NOMO-1 (cell line): ENCODE measurements at regions not wholly inside any gene's neighbourhood (a gene's known extent, or its start where the extent isn't known, plus 50 kb on each side); places are given as distances from the start of the nearest gene placed in this dataset.
A peak's percentile ranks its signal among the peaks of the same experiment; 100 is the strongest.

Experiments
- DNase-seq, 2 experiments: peaks; one replicate each; lab custom pipeline; 2025; ENCODE audit not compliant: unreplicated experiment in 2 of 2; lab: John Stamatoyannopoulos, UW

DNA sequence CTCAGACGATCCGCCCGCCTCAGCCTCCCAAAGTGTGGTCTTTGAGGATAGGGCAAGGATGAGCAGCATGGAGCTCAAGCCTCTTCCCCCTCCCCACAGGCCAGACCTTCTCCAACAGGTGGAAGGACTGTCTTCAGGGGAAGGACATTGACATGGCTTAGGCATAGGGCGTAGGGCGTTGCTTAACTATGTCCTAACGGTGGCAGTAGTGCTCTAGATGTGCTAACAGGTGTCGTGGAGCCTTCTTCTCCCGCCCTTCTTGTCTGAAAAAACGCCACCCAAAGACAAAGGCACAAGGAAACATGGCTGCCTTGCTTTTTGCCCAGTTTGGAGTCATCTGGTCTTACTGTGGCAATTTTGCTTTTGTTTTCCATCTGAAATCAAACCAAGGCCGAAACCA lies 219.8 kb downstream of the OR13H1 start:
- DNase-seq = peak; percentile 77 to 79

GRCh38 chrX:131764216-131764615 lies 220.3 kb downstream of the OR13H1 start:
- peak in 1 of 2 experiments; percentile 6 for DNase-seq

- DNase-seq = peak; percentile 57 to 61
These were observed 234.7 kb downstream of the OR13H1 start for GRCh38 chrX:131778269-131779218.

GRCh38 chrX:131779306-131779705 lies 235.4 kb downstream of the OR13H1 start:
- no peak for DNase-seq

DNA sequence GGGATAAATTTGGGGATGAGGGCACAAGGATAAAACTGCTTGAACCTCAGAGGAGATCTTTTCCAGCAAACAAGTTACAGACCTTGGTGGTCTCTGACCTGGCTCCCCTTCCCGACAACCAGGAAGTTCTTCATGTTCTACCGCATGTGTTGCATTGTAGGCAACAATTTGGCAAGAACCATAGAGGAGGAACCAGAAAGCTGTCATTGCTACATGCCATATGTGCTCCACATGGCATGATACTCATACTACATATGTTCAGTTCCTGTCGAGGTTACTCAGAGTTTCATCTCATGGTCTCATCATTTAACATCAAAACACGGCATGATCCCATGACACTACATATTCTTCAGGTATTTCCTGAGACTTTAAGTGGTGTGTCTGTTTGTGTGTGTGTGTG lies 235.9 kb downstream of the OR13H1 start:
- DNase-seq = peak; percentile 29 to 50

DNA sequence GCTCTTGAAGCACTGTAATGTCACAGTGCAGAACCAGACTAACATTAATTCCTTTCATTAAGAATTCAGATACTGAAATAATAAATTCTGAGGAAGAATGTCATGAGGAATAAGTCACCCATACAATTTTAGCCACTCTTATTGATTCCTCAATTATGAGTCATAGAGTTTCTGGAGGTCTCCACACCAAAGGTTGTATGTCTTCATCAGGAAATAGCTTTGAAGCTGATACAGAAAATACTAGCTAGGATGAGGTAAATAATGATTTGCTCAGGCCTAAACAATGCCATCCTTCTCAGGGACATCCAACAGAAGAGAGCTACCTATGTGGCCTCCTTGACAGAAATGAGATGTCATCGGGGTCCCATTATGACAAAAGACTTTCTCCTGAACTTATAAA lies 238.8 kb downstream of the OR13H1 start:
- DNase-seq = no peak

DNA sequence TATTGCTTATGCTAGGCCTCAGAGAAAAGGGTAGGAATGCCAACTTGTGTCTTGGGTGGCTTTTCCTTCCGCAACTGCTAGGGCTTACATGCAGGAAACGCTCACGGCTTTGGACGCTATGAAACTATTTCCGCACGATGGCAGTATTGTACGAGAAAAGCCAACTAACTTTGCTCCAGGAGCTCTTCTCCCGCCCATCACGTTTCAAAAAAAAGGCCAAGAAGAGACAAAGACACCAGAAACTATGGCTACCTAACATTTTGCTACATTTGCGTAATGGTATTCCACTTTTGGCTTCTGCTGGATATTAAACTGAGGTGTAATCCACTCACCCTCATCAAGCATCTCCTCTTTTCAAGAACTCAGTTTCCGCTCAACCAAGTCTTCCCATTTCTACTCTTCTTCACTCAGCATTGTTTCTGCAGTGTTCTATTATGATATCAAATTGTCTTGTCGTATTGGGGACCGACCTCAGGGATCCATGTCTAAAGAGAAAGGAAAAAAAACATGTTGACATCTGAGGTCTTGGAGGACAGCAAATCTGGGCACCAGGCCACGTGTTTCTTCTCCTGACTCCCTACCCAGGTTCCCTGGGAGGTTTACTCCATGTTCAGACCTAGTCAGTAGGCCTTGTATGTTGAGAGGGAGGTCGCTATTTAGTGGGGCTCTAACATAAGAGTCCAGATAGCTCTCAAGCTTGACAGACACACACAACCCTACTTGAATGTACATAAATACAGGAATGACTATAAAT lies 239.4 kb upstream of the STK26 start:
- peak; percentile 69 to 82 for DNase-seq

- DNase-seq = no peak
These were observed 233.4 kb upstream of the STK26 start for GRCh38 chrX:131789664-131790063.

DNA sequence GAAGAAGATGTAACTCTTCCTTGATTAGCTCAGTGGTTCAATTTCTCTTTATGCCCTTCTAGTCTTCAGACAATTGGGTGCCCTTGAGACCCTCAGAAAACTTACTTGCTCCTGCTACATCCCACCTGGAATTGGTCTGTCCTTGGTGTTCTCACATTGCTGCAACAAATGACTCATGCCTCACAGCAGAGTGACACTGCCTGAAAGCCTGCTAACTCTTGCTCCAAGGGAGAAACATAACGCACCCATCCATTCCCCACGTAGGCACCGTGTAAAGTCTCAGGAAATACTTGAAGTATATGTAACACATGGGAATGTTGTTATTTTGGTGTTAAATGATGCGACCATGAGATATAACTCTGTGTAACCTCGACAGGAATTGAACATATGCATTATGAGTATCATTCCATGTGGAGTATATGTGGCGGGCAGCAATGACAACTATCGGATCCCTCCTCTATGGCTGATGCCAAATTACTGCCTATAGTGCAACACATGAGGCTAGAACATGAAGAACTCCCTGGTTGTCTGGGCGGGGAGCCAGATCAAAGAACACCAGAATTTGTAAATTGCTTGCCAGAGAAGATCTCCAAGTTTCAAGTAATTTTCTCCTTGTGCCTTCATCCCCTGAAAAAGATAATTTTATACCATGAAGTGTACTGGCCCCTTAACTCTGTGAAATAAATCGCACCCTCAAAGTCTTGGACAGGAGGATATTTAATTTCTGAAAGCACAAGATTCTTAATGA lies 231.3 kb upstream of the STK26 start:
- no peak for DNase-seq

GRCh38 chrX:131792356-131792749 lies 230.7 kb upstream of the STK26 start:
- DNase-seq = peak; percentile 75 to 85

- peak; percentile 69 to 79 for DNase-seq
These were observed 230.2 kb upstream of the STK26 start for GRCh38 chrX:131792789-131793462.

- no peak for DNase-seq
These were observed 227.5 kb upstream of the STK26 start for GRCh38 chrX:131795442-131796229.

DNA sequence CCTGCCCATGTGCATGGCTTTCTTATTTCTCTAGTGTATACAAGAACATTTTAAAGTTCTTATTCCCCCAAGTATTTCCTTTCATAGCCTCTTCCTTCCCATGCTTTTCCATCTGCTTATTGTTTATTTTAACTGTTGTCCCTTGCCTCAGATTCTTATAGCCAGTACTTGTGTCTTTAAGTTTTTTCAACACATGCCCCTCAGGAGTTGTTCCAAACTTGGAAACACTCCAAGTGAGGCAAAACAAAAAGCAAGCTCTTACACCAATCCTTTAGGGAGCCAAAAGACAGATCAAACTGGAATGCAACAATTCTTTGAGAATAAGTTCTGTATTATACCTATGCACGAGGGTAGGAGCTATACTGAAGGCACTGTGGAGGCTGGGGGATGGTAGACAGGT lies 222.0 kb upstream of the STK26 start:
- DNase-seq = no peak

DNA sequence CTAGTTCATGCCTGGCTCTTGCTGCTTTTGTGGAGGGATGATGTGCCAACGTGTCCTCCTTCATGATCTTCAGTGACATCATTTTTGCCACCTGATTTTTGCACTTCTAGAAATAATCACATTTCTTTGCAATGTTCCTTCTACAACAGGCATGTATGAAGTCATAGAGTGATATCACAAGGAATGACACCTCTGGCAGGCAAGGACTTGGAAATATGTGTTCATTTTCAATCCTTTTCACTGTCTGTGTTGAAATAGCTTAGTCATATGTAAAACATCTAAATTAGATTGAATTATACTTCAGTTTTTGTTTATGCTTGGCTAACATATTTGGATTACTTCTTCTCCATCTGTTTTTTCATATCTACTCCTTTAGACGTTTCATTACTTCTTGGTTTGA lies 221.2 kb upstream of the STK26 start:
- DNase-seq = no peak

- DNase-seq = peak; percentile 70 to 75
These were observed 220.1 kb upstream of the STK26 start for GRCh38 chrX:131802836-131803626.

DNA sequence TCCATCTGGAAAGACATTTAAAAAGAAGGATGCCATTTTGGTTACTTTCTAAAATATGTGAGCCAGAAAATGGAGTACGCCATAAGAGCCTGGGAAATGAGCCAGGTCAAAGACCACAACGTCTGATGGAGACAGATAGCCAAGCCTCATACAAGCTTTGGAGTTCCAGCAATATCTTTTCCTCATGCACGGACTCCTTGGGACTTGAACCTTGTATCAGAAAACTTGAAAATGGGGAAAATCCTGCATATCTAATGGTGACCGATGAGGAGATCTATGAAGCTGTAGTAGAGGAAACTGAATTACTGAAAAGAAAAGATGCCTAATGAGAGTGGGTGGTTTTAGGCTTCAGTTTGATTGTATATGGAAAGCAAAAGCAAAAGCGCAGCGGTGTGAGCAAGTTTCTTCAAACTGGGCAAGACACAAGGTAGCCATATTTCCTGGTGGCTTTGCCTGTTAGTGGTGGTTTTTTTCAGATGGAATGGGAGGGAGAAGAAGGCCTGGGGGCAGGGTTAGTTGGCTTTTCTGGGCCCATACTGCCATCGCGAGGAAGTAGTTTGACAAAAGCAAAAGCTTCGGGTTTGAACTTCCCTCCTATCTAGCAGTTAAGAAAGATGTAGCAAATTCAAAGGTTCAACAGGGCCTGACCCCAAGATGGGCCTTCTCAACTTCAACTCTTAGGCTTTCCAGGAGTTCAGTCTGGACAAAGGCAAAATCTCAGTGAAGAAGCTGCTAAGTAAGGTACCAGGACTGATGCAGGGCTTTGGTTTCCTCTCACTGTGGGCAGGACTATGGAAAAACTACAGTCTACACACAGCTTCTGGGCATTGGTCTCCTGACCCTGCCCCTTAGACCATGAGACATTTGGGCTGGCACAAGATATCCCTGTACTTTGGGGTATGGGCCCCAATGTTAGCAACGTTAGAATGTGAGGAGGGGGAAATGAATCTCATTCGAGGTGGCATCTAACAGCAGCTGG lies 210.0 kb upstream of the STK26 start:
- DNase-seq = peak; percentile 90 to 91

DNA sequence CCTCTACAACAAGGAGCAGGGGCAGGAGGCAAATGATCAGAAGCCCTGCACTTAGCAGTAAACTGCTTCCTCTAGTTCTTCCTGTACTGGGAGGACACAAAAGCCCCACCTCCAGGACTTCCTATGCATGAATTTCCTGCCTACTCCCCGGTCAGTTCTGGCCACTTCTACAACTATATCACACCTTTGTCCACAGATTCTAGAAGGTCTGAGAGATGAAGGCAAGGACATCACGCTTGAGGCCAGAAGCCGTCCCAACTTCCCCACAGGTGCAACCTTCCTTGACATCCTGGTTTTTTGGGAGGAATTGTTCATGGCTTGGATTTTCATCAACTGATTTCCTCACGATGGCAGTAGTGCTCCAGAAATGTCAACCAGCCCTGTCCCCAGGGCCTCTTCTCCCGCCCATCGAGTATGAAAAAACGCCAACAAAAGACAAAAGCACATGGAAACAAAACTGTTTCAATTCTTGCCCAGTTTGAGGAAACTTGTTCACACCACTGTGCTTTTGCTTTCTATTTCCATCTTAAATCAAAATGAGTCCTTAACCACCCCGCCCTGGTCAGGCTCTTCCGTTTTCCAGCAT lies 206.5 kb upstream of the STK26 start:
- peak; percentile 79 to 91 for DNase-seq
